Neural crest cell (in vitro differentiated cells): ENCODE measurements at regions not wholly inside any gene's neighbourhood (a gene's known extent, or its start where the extent isn't known, plus 50 kb on each side); places are given as distances from the start of the nearest gene placed in this dataset.

ENCODE experiments used
- DNase-seq: peaks from one replicate; pipeline ENCODE4 v3.0.0; 2021; ENCODE audit warnings: low read depth, mixed read lengths, low spot score
- H3K27ac Mint-ChIP-seq: one replicate; pipeline ENCODE4 v1.8.0; 2021; ENCODE audit warnings: mild to moderate bottlenecking, mixed read lengths; ENCODE audit not compliant: unreplicated experiment
- H3K27me3 Mint-ChIP-seq: 2 replicates; pipeline ENCODE4 v1.8.0; 2021; ENCODE audit warnings: low read depth, mild to moderate bottlenecking, mixed read lengths
- H3K36me3 Mint-ChIP-seq: 2 replicates; pipeline ENCODE4 v1.8.0; 2021; ENCODE audit warnings: low read depth, mild to moderate bottlenecking, mixed read lengths
- H3K4me1 Mint-ChIP-seq: 2 replicates; pipeline ENCODE4 v1.8.0; 2021; ENCODE audit warnings: mixed read lengths
- H3K4me3 Mint-ChIP-seq: one replicate; pipeline ENCODE4 v1.8.0; 2021; ENCODE audit warnings: mild to moderate bottlenecking, mixed read lengths
- H3K9me3 Mint-ChIP-seq: 2 replicates; pipeline ENCODE4 v1.8.0; 2021; ENCODE audit warnings: mixed read lengths
- CTCF ChIP-seq: fragments of 200-600 bp; sonication (generic); conservative IDR thresholded peaks from 2 replicates; pipeline ENCODE4 v1.5.0; 2021; ENCODE audit warnings: antibody characterized with exemption, mild to moderate bottlenecking

- Mint-ChIP-seq H3K27ac (no peak overlapping the region), H3K4me1 (no peaks in the 10 kb centered on the region), H3K4me3 (no peak overlapping the region), H3K9me3 (peaks cover 4% of the 10 kb centered on the region), H3K36me3 (no peaks in the 10 kb centered on the region), H3K27me3 (no peaks in the 10 kb centered on the region)
- DNase-seq = no peak
- no peak for TF ChIP-seq CTCF
Measured at GRCh38 chr5:23330726-23331125, 176.7 kb upstream of the PRDM9 start.

GRCh38 chr5:23319901-23320300 is 187.5 kb upstream of the PRDM9 start:
- TF ChIP-seq CTCF = no peak
- no peak overlapping the region for H3K4me3 Mint-ChIP-seq
- H3K27me3 Mint-ChIP-seq = no peaks in the 10 kb centered on the region
- no peak overlapping the region for H3K27ac Mint-ChIP-seq
- H3K9me3 Mint-ChIP-seq = no peaks in the 10 kb centered on the region
- H3K4me1 Mint-ChIP-seq = no peaks in the 10 kb centered on the region
- no peak for DNase-seq
- no peaks in the 10 kb centered on the region for H3K36me3 Mint-ChIP-seq

GRCh38 chr5:23318960-23319359 is 188.4 kb upstream of the PRDM9 start:
- Mint-ChIP-seq H3K36me3 (no peaks in the 10 kb centered on the region), H3K4me3 (no peak overlapping the region), H3K9me3 (no peaks in the 10 kb centered on the region), H3K27me3 (no peaks in the 10 kb centered on the region), H3K27ac (no peak overlapping the region), H3K4me1 (no peaks in the 10 kb centered on the region)
- TF ChIP-seq CTCF = no peak
- DNase-seq = no peak

- no peak overlapping the region for H3K4me3 Mint-ChIP-seq
- H3K27ac Mint-ChIP-seq = no peak overlapping the region
- H3K4me1 Mint-ChIP-seq = no peaks in the 10 kb centered on the region
- no peak for TF ChIP-seq CTCF
- H3K27me3 Mint-ChIP-seq = no peaks in the 10 kb centered on the region
- H3K36me3 Mint-ChIP-seq = no peaks in the 10 kb centered on the region
- no peaks in the 10 kb centered on the region for H3K9me3 Mint-ChIP-seq
- DNase-seq = no peak
Measured at GRCh38 chr5:23318166-23318565, 189.2 kb upstream of the PRDM9 start.

GRCh38 chr5:23316060-23316591 is 191.3 kb upstream of the PRDM9 start:
- H3K9me3 Mint-ChIP-seq = no peaks in the 10 kb centered on the region
- no peak for TF ChIP-seq CTCF
- H3K27ac Mint-ChIP-seq = no peak overlapping the region
- no peaks in the 10 kb centered on the region for H3K4me1 Mint-ChIP-seq
- H3K27me3 Mint-ChIP-seq = no peaks in the 10 kb centered on the region
- no peak overlapping the region for H3K4me3 Mint-ChIP-seq
- no peaks in the 10 kb centered on the region for H3K36me3 Mint-ChIP-seq
- DNase-seq = no peak

- DNase-seq = no peak
- Mint-ChIP-seq H3K27me3 (no peaks in the 10 kb centered on the region), H3K27ac (no peak overlapping the region), H3K4me1 (no peaks in the 10 kb centered on the region), H3K4me3 (no peak overlapping the region), H3K9me3 (no peaks in the 10 kb centered on the region), H3K36me3 (no peaks in the 10 kb centered on the region)
- TF ChIP-seq CTCF = no peak
Measured at GRCh38 chr5:23314827-23315226, 192.6 kb upstream of the PRDM9 start.
